K562 (cell line): ENCODE measurements at regions not wholly inside any gene's neighbourhood (a gene's known extent, or its start where the extent isn't known, plus 50 kb on each side); places are given as distances from the start of the nearest gene placed in this dataset.

ENCODE experiments used
- BCOR ChIP-seq: fragments of 450-650 bp; IDR thresholded peaks from 2 replicates; pipeline ENCODE4 v1.6.1; 2016
- ESRRA ChIP-seq: fragments of 450-650 bp; IDR thresholded peaks from 2 replicates; pipeline ENCODE4 v1.6.1; 2014; ENCODE audit warnings: low read depth, mild to moderate bottlenecking, moderate library complexity, borderline replicate concordance
- KDM2B ChIP-seq: fragments of 250-450 bp; sonication (Bioruptor Pico); IDR thresholded peaks from 2 replicates; pipeline ENCODE4 v1.8.0; 2021; ENCODE audit warnings: mild to moderate bottlenecking, moderate library complexity
- NCOA4 ChIP-seq: fragments of 450-650 bp; IDR thresholded peaks from 2 replicates; pipeline ENCODE4 v1.6.1; 2018; ENCODE audit warnings: mild to moderate bottlenecking; ENCODE audit not compliant: partially characterized antibody
- PCBP1 ChIP-seq: fragments of 200-400 bp; formaldehyde crosslinking; IDR thresholded peaks from 2 replicates; pipeline ENCODE4 v1.6.1; 2018; ENCODE audit warnings: mild to moderate bottlenecking, low read depth, low read length; ENCODE audit not compliant: poor library complexity, severe bottlenecking
- POLR2G ChIP-seq: fragments of 200-400 bp; formaldehyde crosslinking; IDR thresholded peaks from 2 replicates; pipeline ENCODE4 v1.6.1; 2017; ENCODE audit warnings: low read depth, mild to moderate bottlenecking, antibody characterized with exemption, low read length, moderate library complexity
- POLR3G ChIP-seq: IDR thresholded peaks from 2 replicates; pipeline ENCODE4 v1.6.1; 2011; ENCODE audit not compliant: insufficient read length, insufficient replicate concordance; ENCODE audit errors: extremely low read depth
- PTTG1 ChIP-seq: fragments of 450-650 bp; IDR thresholded peaks from 2 replicates; pipeline ENCODE4 v1.6.1; 2016; ENCODE audit warnings: low read depth, mild to moderate bottlenecking, missing genetic modification characterization, missing compliant biosample characterization
- RNF2 ChIP-seq: sonication (generic); IDR thresholded peaks from 2 replicates; pipeline ENCODE4 v1.6.1; 2016
- SETDB1 ChIP-seq: IDR thresholded peaks from one replicate; pipeline ENCODE4 v1.6.1; 2012; ENCODE audit warnings: low read length, control low read depth, inconsistent platforms
- SMAD3 ChIP-seq: fragments of 450-650 bp; formaldehyde crosslinking; conservative IDR thresholded peaks from 2 replicates; pipeline ENCODE4 v1.4.0; 2020; ENCODE audit warnings: mild to moderate bottlenecking
- SPI1 ChIP-seq: IDR thresholded peaks from 2 replicates; pipeline ENCODE4 v1.6.1; 2011; ENCODE audit warnings: low read depth, low read length, control low read depth, borderline replicate concordance
- ZNF165 ChIP-seq: fragments of 250-450 bp; sonication (Bioruptor Pico); IDR thresholded peaks from 2 replicates; pipeline ENCODE4 v1.4.0; 2020; ENCODE audit warnings: borderline replicate concordance
- ZNF224 ChIP-seq: sonication (generic); formaldehyde crosslinking; IDR thresholded peaks from 2 replicates; pipeline ENCODE4 v1.8.0; 2022; ENCODE audit warnings: mild to moderate bottlenecking, missing genetic modification reagents
- TF ChIP-seq, protein P1 (sequence below): fragments of 450-650 bp; formaldehyde crosslinking; IDR thresholded peaks from 2 replicates; pipeline ENCODE4 v1.4.0; 2020; ENCODE audit warnings: mild to moderate bottlenecking, mixed read lengths
- TF ChIP-seq, protein P2 (sequence below): sonication (generic); formaldehyde crosslinking; IDR thresholded peaks from 2 replicates; pipeline ENCODE4 v1.8.0; 2022; ENCODE audit warnings: missing genetic modification reagents, mild to moderate bottlenecking, borderline replicate concordance
- TF ChIP-seq, protein P3 (sequence below): fragments of 450-650 bp; formaldehyde crosslinking; IDR thresholded peaks from 2 replicates; pipeline ENCODE4 v1.4.0; 2020; ENCODE audit warnings: mild to moderate bottlenecking, moderate library complexity
- TF ChIP-seq, protein P4 (sequence below): sonication (generic); formaldehyde crosslinking; IDR thresholded peaks from 2 replicates; pipeline ENCODE4 v1.8.0; 2022; ENCODE audit warnings: missing genetic modification reagents, mild to moderate bottlenecking, moderate library complexity, borderline replicate concordance
- TF ChIP-seq, protein P5 (sequence below): fragments of 450-650 bp; IDR thresholded peaks from 2 replicates; pipeline ENCODE4 v1.7.0; 2016; ENCODE audit warnings: borderline replicate concordance

DNA sequence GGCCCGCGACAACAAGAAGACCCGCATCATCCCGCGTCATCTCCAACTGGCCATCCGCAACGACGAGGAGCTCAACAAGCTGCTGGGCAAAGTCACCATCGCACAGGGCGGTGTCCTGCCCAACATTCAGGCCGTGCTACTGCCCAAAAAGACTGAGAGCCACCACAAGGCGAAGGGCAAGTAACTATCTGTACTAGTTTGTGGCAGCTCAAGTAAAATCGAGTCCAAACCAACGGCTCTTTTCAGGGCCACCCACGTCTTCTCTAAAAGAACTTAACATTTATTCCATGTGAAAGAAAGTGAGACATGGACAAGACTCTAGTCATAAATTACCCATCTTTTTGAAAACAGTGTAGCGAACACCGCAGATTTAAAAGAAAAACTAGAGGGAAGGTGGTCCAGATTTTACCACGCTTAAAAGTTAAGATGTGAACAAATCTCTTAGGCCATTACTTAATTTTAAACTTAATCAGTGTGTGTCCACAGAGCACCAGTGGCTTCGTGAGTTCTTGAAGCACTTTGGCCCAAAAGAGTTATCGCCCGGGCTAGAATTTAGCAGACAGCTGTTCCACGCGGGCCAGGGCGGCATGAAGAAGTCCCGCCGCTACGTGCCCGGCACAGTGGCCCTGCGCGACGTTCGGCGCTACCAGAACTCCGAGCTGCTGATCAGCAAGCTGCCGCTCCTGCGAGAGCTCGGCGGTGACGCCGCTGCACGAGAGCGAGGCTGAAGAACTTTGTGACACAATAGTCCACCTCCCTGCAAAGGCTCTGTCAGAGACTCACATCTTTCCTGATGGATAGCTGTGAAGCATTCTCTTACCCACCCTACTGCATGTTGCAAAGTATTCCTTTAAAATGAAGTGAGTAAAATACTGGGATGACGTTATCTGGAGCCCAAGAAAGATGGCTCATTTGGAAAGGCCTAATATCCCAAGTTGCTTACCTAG is 113.9 kb upstream of the PRSS16 start (continued):
- TF ChIP-seq SPI1 = no peak
- no peak for TF ChIP-seq POLR3G
- peak; percentile 93 for TF ChIP-seq PCBP1
- TF ChIP-seq ZNF224 (CRISPR knock-in tag) = peak; percentile 90
- TF ChIP-seq SETDB1 = no peak
- TF ChIP-seq PTTG1 (tag) = no peak
- TF ChIP-seq NCOA4 = no peak
- TF ChIP-seq, protein P1, sequence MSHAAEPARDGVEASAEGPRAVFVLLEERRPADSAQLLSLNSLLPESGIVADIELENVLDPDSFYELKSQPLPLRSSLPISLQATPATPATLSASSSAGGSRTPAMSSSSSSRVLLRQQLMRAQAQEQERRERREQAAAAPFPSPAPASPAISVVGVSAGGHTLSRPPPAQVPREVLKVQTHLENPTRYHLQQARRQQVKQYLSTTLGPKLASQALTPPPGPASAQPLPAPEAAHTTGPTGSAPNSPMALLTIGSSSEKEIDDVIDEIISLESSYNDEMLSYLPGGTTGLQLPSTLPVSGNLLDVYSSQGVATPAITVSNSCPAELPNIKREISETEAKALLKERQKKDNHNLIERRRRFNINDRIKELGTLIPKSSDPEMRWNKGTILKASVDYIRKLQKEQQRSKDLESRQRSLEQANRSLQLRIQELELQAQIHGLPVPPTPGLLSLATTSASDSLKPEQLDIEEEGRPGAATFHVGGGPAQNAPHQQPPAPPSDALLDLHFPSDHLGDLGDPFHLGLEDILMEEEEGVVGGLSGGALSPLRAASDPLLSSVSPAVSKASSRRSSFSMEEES (CRISPR knock-in tag) = peak; percentile 52
- peak; percentile 94 for TF ChIP-seq SMAD3 (CRISPR knock-in tag)
- no peak; the same call in 1 of the 2 replicates for TF ChIP-seq ZNF165 (CRISPR knock-in tag)
- TF ChIP-seq BCOR = peak; percentile 76; the same call in 1 of the 2 replicates
- TF ChIP-seq, protein P2, sequence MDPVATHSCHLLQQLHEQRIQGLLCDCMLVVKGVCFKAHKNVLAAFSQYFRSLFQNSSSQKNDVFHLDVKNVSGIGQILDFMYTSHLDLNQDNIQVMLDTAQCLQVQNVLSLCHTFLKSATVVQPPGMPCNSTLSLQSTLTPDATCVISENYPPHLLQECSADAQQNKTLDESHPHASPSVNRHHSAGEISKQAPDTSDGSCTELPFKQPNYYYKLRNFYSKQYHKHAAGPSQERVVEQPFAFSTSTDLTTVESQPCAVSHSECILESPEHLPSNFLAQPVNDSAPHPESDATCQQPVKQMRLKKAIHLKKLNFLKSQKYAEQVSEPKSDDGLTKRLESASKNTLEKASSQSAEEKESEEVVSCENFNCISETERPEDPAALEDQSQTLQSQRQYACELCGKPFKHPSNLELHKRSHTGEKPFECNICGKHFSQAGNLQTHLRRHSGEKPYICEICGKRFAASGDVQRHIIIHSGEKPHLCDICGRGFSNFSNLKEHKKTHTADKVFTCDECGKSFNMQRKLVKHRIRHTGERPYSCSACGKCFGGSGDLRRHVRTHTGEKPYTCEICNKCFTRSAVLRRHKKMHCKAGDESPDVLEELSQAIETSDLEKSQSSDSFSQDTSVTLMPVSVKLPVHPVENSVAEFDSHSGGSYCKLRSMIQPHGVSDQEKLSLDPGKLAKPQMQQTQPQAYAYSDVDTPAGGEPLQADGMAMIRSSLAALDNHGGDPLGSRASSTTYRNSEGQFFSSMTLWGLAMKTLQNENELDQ = peak; percentile 92
- peak; percentile 86 for TF ChIP-seq POLR2G
- TF ChIP-seq, protein P3, sequence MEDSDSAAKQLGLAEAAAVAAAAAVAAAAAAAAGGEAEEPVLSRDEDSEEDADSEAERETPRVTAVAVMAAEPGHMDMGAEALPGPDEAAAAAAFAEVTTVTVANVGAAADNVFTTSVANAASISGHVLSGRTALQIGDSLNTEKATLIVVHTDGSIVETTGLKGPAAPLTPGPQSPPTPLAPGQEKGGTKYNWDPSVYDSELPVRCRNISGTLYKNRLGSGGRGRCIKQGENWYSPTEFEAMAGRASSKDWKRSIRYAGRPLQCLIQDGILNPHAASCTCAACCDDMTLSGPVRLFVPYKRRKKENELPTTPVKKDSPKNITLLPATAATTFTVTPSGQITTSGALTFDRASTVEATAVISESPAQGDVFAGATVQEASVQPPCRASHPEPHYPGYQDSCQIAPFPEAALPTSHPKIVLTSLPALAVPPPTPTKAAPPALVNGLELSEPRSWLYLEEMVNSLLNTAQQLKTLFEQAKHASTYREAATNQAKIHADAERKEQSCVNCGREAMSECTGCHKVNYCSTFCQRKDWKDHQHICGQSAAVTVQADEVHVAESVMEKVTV (CRISPR knock-in tag) = peak; percentile 64
- TF ChIP-seq, protein P4, sequence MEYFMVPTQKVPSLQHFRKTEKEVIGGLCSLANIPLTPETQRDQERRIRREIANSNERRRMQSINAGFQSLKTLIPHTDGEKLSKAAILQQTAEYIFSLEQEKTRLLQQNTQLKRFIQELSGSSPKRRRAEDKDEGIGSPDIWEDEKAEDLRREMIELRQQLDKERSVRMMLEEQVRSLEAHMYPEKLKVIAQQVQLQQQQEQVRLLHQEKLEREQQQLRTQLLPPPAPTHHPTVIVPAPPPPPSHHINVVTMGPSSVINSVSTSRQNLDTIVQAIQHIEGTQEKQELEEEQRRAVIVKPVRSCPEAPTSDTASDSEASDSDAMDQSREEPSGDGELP (CRISPR knock-in tag) = peak; percentile 85
- TF ChIP-seq, protein P5, sequence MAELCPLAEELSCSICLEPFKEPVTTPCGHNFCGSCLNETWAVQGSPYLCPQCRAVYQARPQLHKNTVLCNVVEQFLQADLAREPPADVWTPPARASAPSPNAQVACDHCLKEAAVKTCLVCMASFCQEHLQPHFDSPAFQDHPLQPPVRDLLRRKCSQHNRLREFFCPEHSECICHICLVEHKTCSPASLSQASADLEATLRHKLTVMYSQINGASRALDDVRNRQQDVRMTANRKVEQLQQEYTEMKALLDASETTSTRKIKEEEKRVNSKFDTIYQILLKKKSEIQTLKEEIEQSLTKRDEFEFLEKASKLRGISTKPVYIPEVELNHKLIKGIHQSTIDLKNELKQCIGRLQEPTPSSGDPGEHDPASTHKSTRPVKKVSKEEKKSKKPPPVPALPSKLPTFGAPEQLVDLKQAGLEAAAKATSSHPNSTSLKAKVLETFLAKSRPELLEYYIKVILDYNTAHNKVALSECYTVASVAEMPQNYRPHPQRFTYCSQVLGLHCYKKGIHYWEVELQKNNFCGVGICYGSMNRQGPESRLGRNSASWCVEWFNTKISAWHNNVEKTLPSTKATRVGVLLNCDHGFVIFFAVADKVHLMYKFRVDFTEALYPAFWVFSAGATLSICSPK = peak; percentile 64; the same call in 1 of the 2 replicates
- TF ChIP-seq ESRRA = no peak
- TF ChIP-seq KDM2B (CRISPR knock-in tag) = 0 out of 2 replicates have a peak, but pooled peaks have one; percentile 23
- TF ChIP-seq RNF2 = peak; percentile 62
